CD4-positive, alpha-beta T cell treated with Interleukin-2 at 100 ng/mL for 4 hours (primary cell): ENCODE measurements at regions not wholly inside any gene's neighbourhood (a gene's known extent, or its start where the extent isn't known, plus 50 kb on each side); places are given as distances from the start of the nearest gene placed in this dataset.

ENCODE experiments used
- DNase-seq: peaks from one replicate; pipeline ENCODE4 v3.0.0-alpha.2; 2020; ENCODE audit warnings: low spot score

DNA sequence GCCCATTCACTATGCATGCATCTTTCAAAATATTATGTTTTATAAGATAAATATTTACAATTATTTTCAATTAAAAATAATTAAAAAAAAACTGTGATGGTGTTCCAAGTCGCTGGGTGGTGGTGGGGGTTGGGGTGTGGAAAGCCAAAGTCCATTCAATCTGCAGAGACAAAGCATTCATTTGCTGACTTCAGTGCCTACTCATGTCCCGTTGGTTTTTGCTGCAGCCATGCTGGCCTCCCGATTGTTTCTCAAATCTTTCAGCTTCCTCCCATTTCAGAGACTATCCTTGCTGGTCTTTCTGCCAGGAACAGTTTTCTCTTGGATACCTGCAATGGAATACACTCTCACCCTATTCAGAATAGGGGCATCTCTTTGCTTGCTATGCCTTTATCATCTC lies 331.5 kb upstream of the NOVA1 start:
- DNase-seq, result no peak

DNA sequence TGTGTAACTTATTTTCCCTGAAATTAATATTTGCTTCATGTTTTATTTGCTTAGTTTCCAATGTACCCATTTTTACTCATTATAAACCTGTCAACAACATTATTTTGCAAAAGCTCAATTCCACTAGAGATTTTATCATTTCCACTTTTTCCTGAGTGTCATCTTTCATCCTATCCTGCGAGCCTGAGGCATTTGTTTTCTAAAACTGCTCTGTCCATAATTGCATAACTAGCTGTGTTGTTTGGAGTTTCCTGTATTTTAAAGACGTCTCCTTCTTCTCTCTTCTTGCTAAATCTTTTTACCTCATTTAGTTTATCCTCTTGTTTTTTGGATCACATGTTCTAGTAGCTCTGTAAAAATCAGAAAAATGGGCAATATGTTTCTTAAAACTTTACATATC lies 332.7 kb upstream of the NOVA1 start:
- no peak for DNase-seq

- DNase-seq, result no peak
These were observed 334.8 kb upstream of the NOVA1 start for GRCh38 chr14:26932606-26933005.

DNA sequence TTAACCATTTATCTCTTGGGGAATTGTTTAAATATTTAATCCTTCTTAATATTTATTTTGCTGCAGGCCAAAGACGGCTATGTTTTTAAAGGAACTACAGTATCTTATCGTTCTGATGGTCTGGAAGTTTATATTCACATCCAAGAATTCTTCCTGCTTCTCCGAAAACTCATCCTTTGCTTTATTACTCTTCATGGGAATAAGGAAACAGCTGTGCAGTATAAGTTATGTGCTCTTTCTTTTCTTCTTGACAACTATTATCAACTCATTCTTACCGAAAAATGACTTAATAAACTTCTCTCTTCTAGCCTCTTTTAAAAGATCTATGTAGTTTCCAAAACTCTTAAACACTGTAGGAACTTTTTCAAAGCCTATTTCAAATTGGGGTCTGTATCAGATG lies 335.6 kb upstream of the NOVA1 start:
- DNase-seq, result no peak

- DNase-seq, result no peak
These were observed 336.3 kb upstream of the NOVA1 start for GRCh38 chr14:26934151-26934550.

DNA sequence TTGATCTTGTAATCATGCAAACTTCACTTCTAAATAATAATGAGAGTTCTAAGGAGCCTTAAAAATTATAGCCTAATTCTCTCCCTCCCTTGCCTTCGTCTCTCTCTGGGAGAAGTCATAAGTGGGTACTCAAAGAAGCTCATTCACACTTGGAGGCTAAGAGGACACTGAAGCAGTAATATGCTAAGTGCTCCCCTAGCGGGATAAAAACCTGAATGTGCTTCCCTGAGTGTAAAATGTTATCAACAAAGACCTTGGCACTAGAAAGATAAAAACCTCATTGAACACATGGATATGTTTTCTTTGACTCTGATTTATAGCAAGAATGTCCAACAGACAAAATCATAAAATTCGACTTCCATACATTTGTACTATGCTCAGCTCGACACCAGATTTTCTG lies 337.9 kb upstream of the NOVA1 start:
- DNase-seq, result no peak

- no peak for DNase-seq
These were observed 340.2 kb upstream of the NOVA1 start for GRCh38 chr14:26938054-26938453.

- no peak for DNase-seq
These were observed 341.9 kb upstream of the NOVA1 start for GRCh38 chr14:26939755-26940154.

DNA sequence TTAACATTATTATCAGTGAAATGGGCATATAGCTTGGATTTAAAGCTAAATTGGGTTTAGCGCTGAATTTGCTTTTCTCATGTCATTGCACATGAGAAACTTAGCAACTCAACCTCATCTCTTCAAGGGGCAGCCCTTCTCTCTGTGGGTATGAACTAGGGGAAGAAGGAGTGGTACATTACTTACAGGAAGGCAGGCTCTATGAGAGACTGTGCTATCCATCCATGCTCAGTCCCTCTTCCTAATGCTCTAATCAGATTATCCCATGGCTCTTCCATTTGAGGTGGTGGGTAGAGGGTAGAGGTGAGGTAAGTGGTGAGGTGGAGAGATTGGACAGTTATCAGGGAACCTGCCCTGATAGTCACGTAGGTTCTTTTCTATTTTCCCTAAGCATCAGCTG lies 343.7 kb upstream of the NOVA1 start:
- no peak for DNase-seq

GRCh38 chr14:26947265-26947664 lies 349.4 kb upstream of the NOVA1 start:
- no peak for DNase-seq

DNA sequence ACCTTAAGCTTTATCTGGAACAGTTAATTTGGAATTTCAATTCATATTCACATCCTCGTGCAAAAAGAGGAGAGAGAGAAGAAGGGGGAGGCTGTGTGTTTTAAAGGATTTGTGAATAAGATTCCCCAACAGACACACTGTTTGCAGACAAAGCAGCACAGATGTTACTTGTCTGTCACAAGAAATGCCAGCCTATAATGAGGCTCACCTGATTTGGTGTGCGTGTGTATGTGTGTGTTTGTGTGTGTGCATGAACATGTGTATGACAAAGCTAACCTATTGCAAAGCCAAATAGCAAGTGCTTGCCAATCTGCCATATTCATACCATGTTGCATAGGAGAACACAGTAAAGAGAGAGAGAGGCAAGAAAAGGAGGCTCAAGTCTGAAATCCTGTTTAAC lies 361.6 kb upstream of the NOVA1 start:
- DNase-seq, result no peak

GRCh38 chr14:26959972-26960660 lies 362.3 kb upstream of the NOVA1 start:
- DNase-seq, result no peak

- DNase-seq, result no peak
These were observed 365.9 kb upstream of the NOVA1 start for GRCh38 chr14:26963711-26964110.

- no peak for DNase-seq
These were observed 367.7 kb upstream of the NOVA1 start for GRCh38 chr14:26965490-26965889.

- no peak for DNase-seq
These were observed 369.1 kb upstream of the NOVA1 start for GRCh38 chr14:26966908-26967307.

- no peak for DNase-seq
These were observed 377.1 kb upstream of the NOVA1 start for GRCh38 chr14:26974965-26975364.

- no peak for DNase-seq
These were observed 384.2 kb upstream of the NOVA1 start for GRCh38 chr14:26982071-26982470.

- DNase-seq, result no peak
These were observed 386.7 kb upstream of the NOVA1 start for GRCh38 chr14:26984311-26985177.

DNA sequence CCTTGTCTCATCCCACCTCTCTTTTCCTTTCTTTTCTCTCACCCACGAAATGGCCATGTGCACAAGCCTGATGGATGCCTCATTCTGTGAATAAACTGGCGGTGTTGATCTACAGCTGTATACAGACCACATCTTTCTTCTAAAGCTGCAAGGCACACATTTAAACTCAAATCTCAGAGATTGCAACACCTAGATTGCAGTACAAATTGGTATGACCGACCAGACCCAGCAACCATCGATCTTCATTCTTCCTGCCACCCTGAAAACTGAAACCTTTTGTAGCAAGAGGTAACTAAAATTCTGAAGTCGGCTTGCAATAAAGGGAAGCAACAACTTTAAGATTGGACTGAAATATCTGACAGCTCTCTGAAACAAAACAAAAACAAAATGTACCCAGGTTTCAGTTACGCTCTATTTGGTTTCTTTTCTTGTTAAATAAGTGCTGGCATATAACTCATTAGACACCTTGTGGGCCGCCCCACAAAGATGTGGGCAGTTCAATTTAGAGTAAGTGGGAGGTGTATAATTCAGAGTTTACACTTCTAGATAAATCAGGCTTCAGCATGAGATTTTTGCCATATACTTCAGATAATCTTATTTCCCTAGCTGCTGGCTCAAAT lies 390.0 kb upstream of the NOVA1 start:
- no peak for DNase-seq

- no peak for DNase-seq
These were observed 393.1 kb upstream of the NOVA1 start for GRCh38 chr14:26990946-26991345.

- DNase-seq, result no peak
These were observed 394.7 kb upstream of the NOVA1 start for GRCh38 chr14:26992403-26993115.

GRCh38 chr14:26993556-26993955 lies 395.7 kb upstream of the NOVA1 start:
- DNase-seq, result no peak

DNA sequence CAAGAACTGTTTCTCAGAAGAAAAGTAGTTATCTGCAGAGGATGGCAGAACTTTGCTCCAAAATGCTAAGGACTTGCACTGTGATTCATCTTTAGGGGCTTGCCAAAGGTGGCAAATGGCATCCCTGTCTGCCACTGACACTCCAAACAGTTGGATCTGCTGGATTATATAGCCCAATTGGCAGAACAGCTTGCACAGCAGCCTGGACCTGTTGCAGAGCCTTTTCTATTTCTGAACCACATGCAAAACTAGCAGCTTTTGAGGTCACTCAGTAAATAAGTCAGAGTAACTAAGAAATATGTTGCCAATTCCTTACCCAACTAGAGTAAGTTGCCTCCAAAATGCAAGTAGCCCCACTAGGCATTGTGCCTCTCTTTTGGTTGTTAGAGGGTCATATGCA lies 397.5 kb upstream of the NOVA1 start:
- no peak for DNase-seq
